ENCODE measurements at regions not wholly inside any gene's neighbourhood (a gene's known extent, or its start where the extent isn't known, plus 50 kb on each side); places are given as distances from the start of the nearest gene placed in this dataset.

GRCh38 chr7:96532428-96532935 lies 177.2 kb downstream of the SEM1 start:
- no peak for ATAC-seq
- Mint-ChIP-seq H3K36me3 (no peaks in the 10 kb centered on the region), H3K4me3 (no peak overlapping the region), H3K4me1 (no peaks in the 10 kb centered on the region), H3K27ac (no peak overlapping the region), H3K9me3 (no peaks in the 10 kb centered on the region)
- no peak for DNase-seq (ENCODE audit: low spot score in 2 of 2)

GRCh38 chr7:96531331-96531730 lies 178.3 kb downstream of the SEM1 start:
- no peak for ATAC-seq
- no peak for DNase-seq (ENCODE audit: low spot score in 2 of 2)
- Mint-ChIP-seq H3K9me3 (no peaks in the 10 kb centered on the region), H3K4me3 (no peak overlapping the region), H3K27ac (no peak overlapping the region), H3K4me1 (no peaks in the 10 kb centered on the region), H3K36me3 (no peaks in the 10 kb centered on the region)

GRCh38 chr7:96530786-96531185 lies 178.9 kb downstream of the SEM1 start:
- no peak for ATAC-seq
- Mint-ChIP-seq H3K4me1 (no peaks in the 10 kb centered on the region), H3K4me3 (no peak overlapping the region), H3K9me3 (no peaks in the 10 kb centered on the region), H3K27ac (no peak overlapping the region), H3K36me3 (no peaks in the 10 kb centered on the region)
- no peak for DNase-seq (ENCODE audit: low spot score in 2 of 2)

- peaks cover 4% of the 10 kb centered on the region for H3K9me3 Mint-ChIP-seq
- H3K4me3 Mint-ChIP-seq, result no peak overlapping the region
- ATAC-seq, result no peak
- no peaks in the 10 kb centered on the region for H3K36me3 Mint-ChIP-seq
- H3K27ac Mint-ChIP-seq, result no peak overlapping the region
- DNase-seq (ENCODE audit: low spot score in 2 of 2), result no peak
- no peaks in the 10 kb centered on the region for H3K4me1 Mint-ChIP-seq
These were observed 182.4 kb downstream of the SEM1 start for GRCh38 chr7:96527133-96527827.

- Mint-ChIP-seq H3K4me3 (no peak overlapping the region), H3K9me3 (peaks cover 4% of the 10 kb centered on the region), H3K36me3 (no peaks in the 10 kb centered on the region), H3K27ac (no peak overlapping the region), H3K4me1 (no peaks in the 10 kb centered on the region)
- no peak for ATAC-seq
- no peak for DNase-seq (ENCODE audit: low spot score in 2 of 2)
These were observed 183.2 kb downstream of the SEM1 start for GRCh38 chr7:96526496-96526895.

GRCh38 chr7:96521068-96521894 lies 188.4 kb downstream of the SEM1 start:
- H3K4me1 Mint-ChIP-seq, result no peaks in the 10 kb centered on the region

GRCh38 chr7:96508371-96508770 lies 186.5 kb upstream of the SLC25A13 start:
- Mint-ChIP-seq H3K4me1 (no peaks in the 10 kb centered on the region), H3K4me3 (no peak overlapping the region), H3K9me3 (no peaks in the 10 kb centered on the region), H3K27ac (no peak overlapping the region), H3K36me3 (no peaks in the 10 kb centered on the region)
- DNase-seq (ENCODE audit: low spot score in 2 of 2), result no peak
- ATAC-seq, result no peak

More at GRCh38 chr7:96521068-96521894, 188.4 kb downstream of the SEM1 start:
- Mint-ChIP-seq H3K4me3 (no peak overlapping the region), H3K9me3 (peaks cover 4% of the 10 kb centered on the region), H3K27ac (no peak overlapping the region), H3K36me3 (no peaks in the 10 kb centered on the region)
- DNase-seq (ENCODE audit: low spot score in 2 of 2) (no peak), ATAC-seq (no peak)

GRCh38 chr7:96503597-96503996 lies 181.7 kb upstream of the SLC25A13 start:
- Mint-ChIP-seq H3K9me3 (no peaks in the 10 kb centered on the region), H3K4me3 (no peak overlapping the region), H3K4me1 (no peaks in the 10 kb centered on the region), H3K36me3 (no peaks in the 10 kb centered on the region), H3K27ac (no peak overlapping the region)
- ATAC-seq (no peak), DNase-seq (ENCODE audit: low spot score in 2 of 2) (no peak)

GRCh38 chr7:96501318-96501717 lies 179.4 kb upstream of the SLC25A13 start:
- H3K27ac Mint-ChIP-seq, result no peak overlapping the region
- H3K9me3 Mint-ChIP-seq, result no peaks in the 10 kb centered on the region
- no peak for ATAC-seq
- DNase-seq (ENCODE audit: low spot score in 2 of 2), result no peak
- H3K36me3 Mint-ChIP-seq, result no peaks in the 10 kb centered on the region
- H3K4me3 Mint-ChIP-seq, result no peak overlapping the region
- H3K4me1 Mint-ChIP-seq, result no peaks in the 10 kb centered on the region

GRCh38 chr7:96499532-96499931 lies 177.6 kb upstream of the SLC25A13 start:
- DNase-seq (ENCODE audit: low spot score in 2 of 2) (no peak), ATAC-seq (no peak)
- H3K4me3 Mint-ChIP-seq, result no peak overlapping the region
- H3K36me3 Mint-ChIP-seq, result no peaks in the 10 kb centered on the region
- no peaks in the 10 kb centered on the region for H3K9me3 Mint-ChIP-seq
- peaks cover 11% of the 10 kb centered on the region for H3K4me1 Mint-ChIP-seq
- H3K27ac Mint-ChIP-seq, result no peak overlapping the region

GRCh38 chr7:96497567-96497966 lies 175.7 kb upstream of the SLC25A13 start:
- ATAC-seq (no peak), DNase-seq (ENCODE audit: low spot score in 2 of 2) (no peak)
- no peak overlapping the region for H3K4me3 Mint-ChIP-seq
- H3K27ac Mint-ChIP-seq, result no peak overlapping the region
- no peaks in the 10 kb centered on the region for H3K9me3 Mint-ChIP-seq
- no peaks in the 10 kb centered on the region for H3K36me3 Mint-ChIP-seq
- H3K4me1 Mint-ChIP-seq, result peaks cover 11% of the 10 kb centered on the region

GRCh38 chr7:96495751-96496216 lies 173.9 kb upstream of the SLC25A13 start:
- Mint-ChIP-seq H3K9me3 (no peaks in the 10 kb centered on the region), H3K4me3 (peak overlapping the region; percentile 49), H3K36me3 (no peaks in the 10 kb centered on the region), H3K27ac (peak overlapping the region; percentile 82), H3K4me1 (peaks cover 11% of the 10 kb centered on the region)
- DNase-seq (ENCODE audit: low spot score in 2 of 2), result peak; percentile 6 to 72
- peak; percentile 95 for ATAC-seq

- H3K4me1 Mint-ChIP-seq, result no peaks in the 10 kb centered on the region
- no peaks in the 10 kb centered on the region for H3K9me3 Mint-ChIP-seq
- DNase-seq (ENCODE audit: low spot score in 2 of 2), result no peak
- no peak overlapping the region for H3K27ac Mint-ChIP-seq
- H3K36me3 Mint-ChIP-seq, result no peaks in the 10 kb centered on the region
- ATAC-seq, result no peak
- H3K4me3 Mint-ChIP-seq, result no peak overlapping the region
These were observed 164.8 kb upstream of the SLC25A13 start for GRCh38 chr7:96486681-96487080.

GRCh38 chr7:96484845-96485244 lies 162.9 kb upstream of the SLC25A13 start:
- Mint-ChIP-seq H3K9me3 (no peaks in the 10 kb centered on the region), H3K4me3 (no peak overlapping the region), H3K4me1 (no peaks in the 10 kb centered on the region), H3K36me3 (no peaks in the 10 kb centered on the region), H3K27ac (no peak overlapping the region)
- DNase-seq (ENCODE audit: low spot score in 2 of 2) (no peak), ATAC-seq (no peak)

- Mint-ChIP-seq H3K36me3 (no peaks in the 10 kb centered on the region), H3K4me1 (peaks cover 5% of the 10 kb centered on the region), H3K9me3 (no peaks in the 10 kb centered on the region), H3K27ac (no peak overlapping the region), H3K4me3 (no peak overlapping the region)
- peak; percentile 32 for ATAC-seq
- DNase-seq (ENCODE audit: low spot score in 2 of 2), result no peak
These were observed 162.2 kb upstream of the SLC25A13 start for GRCh38 chr7:96484091-96484490.

GRCh38 chr7:96481796-96482195 lies 159.9 kb upstream of the SLC25A13 start:
- H3K27ac Mint-ChIP-seq, result no peak overlapping the region
- no peak overlapping the region for H3K4me3 Mint-ChIP-seq
- no peaks in the 10 kb centered on the region for H3K9me3 Mint-ChIP-seq
- DNase-seq (ENCODE audit: low spot score in 2 of 2) (no peak), ATAC-seq (no peak)
- H3K36me3 Mint-ChIP-seq, result no peaks in the 10 kb centered on the region
- H3K4me1 Mint-ChIP-seq, result peaks cover 12% of the 10 kb centered on the region

Data from stimulated activated effector memory CD8-positive, alpha-beta T cell treated with anti-CD3 and anti-CD28 coated beads, Interleukin-12 subunit alpha, Interleukin-12 subunit beta, amount 100 ng/mL, for 72 hours (primary cell).